Activated CD4-positive, alpha-beta T cell treated with anti-CD3 and anti-CD28 coated beads for 1 hour (primary cell): ENCODE measurements at regions not wholly inside any gene's neighbourhood (a gene's known extent, or its start where the extent isn't known, plus 50 kb on each side); places are given as distances from the start of the nearest gene placed in this dataset.

Experiments used
- DNase-seq: peaks from one replicate; pipeline ENCODE4 v3.0.0-alpha.2; 2020

GRCh38 chr2:205902041-205902899 is 183.7 kb downstream of the INO80D start:
- no peak for DNase-seq

GRCh38 chr2:205901491-205901890 is 184.5 kb downstream of the INO80D start:
- DNase-seq = no peak

- no peak for DNase-seq
Measured at GRCh38 chr2:205898744-205899143, 187.2 kb downstream of the INO80D start.

GRCh38 chr2:205895981-205896655 is 189.9 kb downstream of the INO80D start:
- no peak for DNase-seq

- DNase-seq = no peak
Measured at GRCh38 chr2:205892665-205893259, 193.2 kb downstream of the INO80D start.

- no peak for DNase-seq
Measured at GRCh38 chr2:205892251-205892655, 193.7 kb downstream of the INO80D start.

GRCh38 chr2:205889114-205889513 is 196.9 kb downstream of the INO80D start:
- DNase-seq = no peak

- no peak for DNase-seq
Measured at GRCh38 chr2:205887637-205888036, 198.3 kb downstream of the INO80D start.

- peak; percentile 22 for DNase-seq
Measured at GRCh38 chr2:205885492-205886099, 200.4 kb downstream of the INO80D start.

GRCh38 chr2:205883965-205884364 is 201.7 kb downstream of the NRP2 start:
- no peak for DNase-seq

GRCh38 chr2:205882806-205883425 is 200.6 kb downstream of the NRP2 start:
- DNase-seq = no peak

- DNase-seq = no peak
Measured at GRCh38 chr2:205880048-205880447, 197.7 kb downstream of the NRP2 start.

- no peak for DNase-seq
Measured at GRCh38 chr2:205878999-205879762, 196.9 kb downstream of the NRP2 start.

- no peak for DNase-seq
Measured at GRCh38 chr2:205877496-205877895, 195.2 kb downstream of the NRP2 start.

- no peak for DNase-seq
Measured at GRCh38 chr2:205876127-205876526, 193.8 kb downstream of the NRP2 start.

- DNase-seq = no peak
Measured at GRCh38 chr2:205872716-205873115, 190.4 kb downstream of the NRP2 start.

- DNase-seq = no peak
Measured at GRCh38 chr2:205869439-205869838, 187.1 kb downstream of the NRP2 start.

- DNase-seq = no peak
Measured at GRCh38 chr2:205868773-205869333, 186.6 kb downstream of the NRP2 start.

- DNase-seq = no peak
Measured at GRCh38 chr2:205868053-205868452, 185.8 kb downstream of the NRP2 start.

- DNase-seq = no peak
Measured at GRCh38 chr2:205867371-205867770, 185.1 kb downstream of the NRP2 start.

GRCh38 chr2:205865905-205866441 is 183.7 kb downstream of the NRP2 start:
- DNase-seq = no peak

- DNase-seq = no peak
Measured at GRCh38 chr2:205865056-205865455, 182.8 kb downstream of the NRP2 start.
